HEK293T (cell line): ENCODE measurements at regions not wholly inside any gene's neighbourhood (a gene's known extent, or its start where the extent isn't known, plus 50 kb on each side); places are given as distances from the start of the nearest gene placed in this dataset.
"Not testable (repeated sequence)": the region's sequence is repeated elsewhere in the genome, so short reads cannot be mapped to it uniquely, and the experiment has no call there.

Experiments
- ARNT ChIP-seq: fragments of 450-650 bp; IDR thresholded peaks from 2 replicates; pipeline ENCODE4 v1.6.1; 2017; ENCODE audit warnings: mild to moderate bottlenecking
- ELF4 ChIP-seq: fragments of 450-650 bp; IDR thresholded peaks from 2 replicates; pipeline ENCODE4 v1.6.1; 2017; ENCODE audit warnings: antibody characterized with exemption
- SP1 ChIP-seq: fragments of 450-650 bp; IDR thresholded peaks from 2 replicates; pipeline ENCODE4 v1.6.1; 2017
- ZNF384 ChIP-seq: fragments of 450-650 bp; IDR thresholded peaks from 2 replicates; pipeline ENCODE4 v1.6.1; 2016

GRCh38 chr15:30735884-30736564 lies 110.1 kb downstream of the ARHGAP11B start:
- not testable (repeated sequence) for TF ChIP-seq ELF4, ARNT, SP1, ZNF384
